ENCODE measurements at regions not wholly inside any gene's neighbourhood (a gene's known extent, or its start where the extent isn't known, plus 50 kb on each side); places are given as distances from the start of the nearest gene placed in this dataset.

- Mint-ChIP-seq H3K4me3 (no peak overlapping the region), H3K36me3 (ENCODE audit: low read depth) (no peaks in the 10 kb centered on the region), H3K9me3 (no peaks in the 10 kb centered on the region), H3K4me1 (no peaks in the 10 kb centered on the region), H3K27ac (no peak overlapping the region), H3K27me3 (ENCODE audit: low read depth) (no peaks in the 10 kb centered on the region)
- TF ChIP-seq CTCF (IDR thresholded peaks at IDR 0.05; ENCODE audit: unreplicated experiment in 3 of 3), result no peak
Measured at GRCh38 chr20:54723723-54724122, 248.3 kb downstream of the DOK5 start.

GRCh38 chr20:54717983-54718382, 242.6 kb downstream of the DOK5 start:
- no peak overlapping the region for H3K4me3 Mint-ChIP-seq
- TF ChIP-seq CTCF (IDR thresholded peaks at IDR 0.05; ENCODE audit: unreplicated experiment in 3 of 3), result no peak
- H3K4me1 Mint-ChIP-seq, result no peaks in the 10 kb centered on the region
- no peak overlapping the region for H3K27ac Mint-ChIP-seq
- H3K27me3 Mint-ChIP-seq (ENCODE audit: low read depth), result peaks cover 5% of the 10 kb centered on the region
- no peaks in the 10 kb centered on the region for H3K9me3 Mint-ChIP-seq
- no peaks in the 10 kb centered on the region for H3K36me3 Mint-ChIP-seq (ENCODE audit: low read depth)

GRCh38 chr20:54716790-54717189, 241.4 kb downstream of the DOK5 start:
- H3K4me1 Mint-ChIP-seq, result peaks cover under 1% of the 10 kb centered on the region
- H3K9me3 Mint-ChIP-seq, result no peaks in the 10 kb centered on the region
- H3K36me3 Mint-ChIP-seq (ENCODE audit: low read depth), result no peaks in the 10 kb centered on the region
- H3K27me3 Mint-ChIP-seq (ENCODE audit: low read depth), result peaks cover 5% of the 10 kb centered on the region
- no peak overlapping the region for H3K27ac Mint-ChIP-seq
- H3K4me3 Mint-ChIP-seq, result no peak overlapping the region
- no peak for TF ChIP-seq CTCF (IDR thresholded peaks at IDR 0.05; ENCODE audit: unreplicated experiment in 3 of 3)

- TF ChIP-seq CTCF (IDR thresholded peaks at IDR 0.05; ENCODE audit: unreplicated experiment in 3 of 3), result no peak
- no peak overlapping the region for H3K27ac Mint-ChIP-seq
Measured at GRCh38 chr20:54716174-54716747, 240.9 kb downstream of the DOK5 start.

GRCh38 chr20:54714817-54715216, 239.4 kb downstream of the DOK5 start:
- Mint-ChIP-seq H3K27ac (no peak overlapping the region), H3K9me3 (no peaks in the 10 kb centered on the region), H3K27me3 (ENCODE audit: low read depth) (peaks cover 5% of the 10 kb centered on the region), H3K4me1 (peaks cover 18% of the 10 kb centered on the region), H3K36me3 (ENCODE audit: low read depth) (no peaks in the 10 kb centered on the region), H3K4me3 (no peak overlapping the region)
- TF ChIP-seq CTCF (IDR thresholded peaks at IDR 0.05; ENCODE audit: unreplicated experiment in 3 of 3), result no peak

More at GRCh38 chr20:54716174-54716747, 240.9 kb downstream of the DOK5 start:
- H3K4me1 Mint-ChIP-seq, result peaks cover 5% of the 10 kb centered on the region
- H3K9me3 Mint-ChIP-seq, result no peaks in the 10 kb centered on the region
- H3K27me3 Mint-ChIP-seq (ENCODE audit: low read depth), result peaks cover 5% of the 10 kb centered on the region
- no peaks in the 10 kb centered on the region for H3K36me3 Mint-ChIP-seq (ENCODE audit: low read depth)
- no peak overlapping the region for H3K4me3 Mint-ChIP-seq

- no peaks in the 10 kb centered on the region for H3K36me3 Mint-ChIP-seq (ENCODE audit: low read depth)
- no peak overlapping the region for H3K4me3 Mint-ChIP-seq
- peaks cover 18% of the 10 kb centered on the region for H3K4me1 Mint-ChIP-seq
- H3K27ac Mint-ChIP-seq, result no peak overlapping the region
- H3K9me3 Mint-ChIP-seq, result no peaks in the 10 kb centered on the region
- no peak for TF ChIP-seq CTCF (IDR thresholded peaks at IDR 0.05; ENCODE audit: unreplicated experiment in 3 of 3)
- peaks cover 5% of the 10 kb centered on the region for H3K27me3 Mint-ChIP-seq (ENCODE audit: low read depth)
Measured at GRCh38 chr20:54713727-54714126, 238.3 kb downstream of the DOK5 start.
